H1 (cell line): ENCODE measurements at regions not wholly inside any gene's neighbourhood (a gene's known extent, or its start where the extent isn't known, plus 50 kb on each side); places are given as distances from the start of the nearest gene placed in this dataset.
"Not testable (repeated sequence)": the region's sequence is repeated elsewhere in the genome, so short reads cannot be mapped to it uniquely, and the experiment has no call there.

Source experiments
- CTCF ChIA-PET: fragments of 300-600 bp; sonication (Branson Sonifier 250); formaldehyde crosslinking; loops from one replicate; lab custom pipeline; 2021; ENCODE audit not compliant: partially characterized antibody; lab: Charles Lee
- POLR2A ChIA-PET: fragments of 300-600 bp; sonication (Branson Sonifier 250); formaldehyde crosslinking; loops from one replicate; lab custom pipeline; 2021; ENCODE audit warnings: inconsistent platforms; ENCODE audit not compliant: partially characterized antibody; lab: Charles Lee
- DNase-seq, 2 experiments: peaks; one replicate each; pipeline versions ENCODE4 v3.0.0 to v3.0.0-alpha.2; 2010 to 2022; ENCODE audit warnings: low spot score in 2 of 2, low read depth in 1 of 2, mixed read lengths in 1 of 2
- FAIRE-seq: peaks from 2 replicates; lab custom pipeline; 2011; peaks lifted over from hg19 to GRCh38; lab: Jason Lieb, UNC
- H2AFZ ChIP-seq: 2 replicates; pipeline ENCODE4 v1.8.1; 2012; ENCODE audit warnings: low read length, inconsistent platforms
- H2AK5ac ChIP-seq: 2 replicates; pipeline ENCODE4 v1.6.1; 2013; ENCODE audit warnings: low read depth, low read length
- H2BK120ac ChIP-seq: replicated peaks from 2 replicates; pipeline ENCODE3; 2013; ENCODE audit warnings: low read depth, low read length, inconsistent platforms
- H2BK12ac ChIP-seq: 2 replicates; pipeline ENCODE4 v1.6.1; 2013; ENCODE audit warnings: low read depth, low read length
- H2BK15ac ChIP-seq: 2 replicates; pipeline ENCODE4 v1.6.1; 2013; ENCODE audit warnings: low read length
- H2BK20ac ChIP-seq: 2 replicates; pipeline ENCODE4 v1.6.1; 2013; ENCODE audit warnings: low read length
- H2BK5ac ChIP-seq: 2 replicates; pipeline ENCODE4 v1.6.1; 2013; ENCODE audit warnings: low read depth, low read length
- H3K14ac ChIP-seq: 2 replicates; pipeline ENCODE4 v1.6.1; 2013; ENCODE audit warnings: inconsistent platforms; ENCODE audit not compliant: insufficient read length
- H3K18ac ChIP-seq: 2 replicates; pipeline ENCODE4 v1.6.1; 2013; ENCODE audit warnings: low read length; ENCODE audit errors: extremely low read depth
- H3K23ac ChIP-seq: 2 replicates; pipeline ENCODE4 v1.6.1; 2013; ENCODE audit warnings: inconsistent platforms; ENCODE audit not compliant: insufficient read length
- H3K23me2 ChIP-seq: 2 replicates; pipeline ENCODE4 v1.6.1; 2013; ENCODE audit warnings: low read depth, low read length
- H3K27ac ChIP-seq: 2 replicates; pipeline ENCODE4 v1.6.1; 2011; ENCODE audit warnings: low read depth, low read length, inconsistent platforms
- H3K27me3 ChIP-seq, 4 experiments: replicated peaks in 1 of 4; 1 replicate in 1 of 4; 2 replicates in 3 of 4; pipeline versions ENCODE4 v1.6.1 to v1.8.1; 2011 to 2013; ENCODE audit warnings: low read length in 3 of 4, mild to moderate bottlenecking in 3 of 4, inconsistent platforms in 2 of 4, mixed read lengths in 2 of 4, moderate library complexity in 1 of 4; ENCODE audit not compliant: control insufficient read depth in 3 of 4, insufficient read depth in 3 of 4; ENCODE audit errors: extremely low read depth in 1 of 4
- H3K36me3 ChIP-seq, 4 experiments: 2 replicates each; pipeline versions ENCODE4 v1.6.1 to v1.8.1; 2011 to 2013; ENCODE audit warnings: mild to moderate bottlenecking in 4 of 4, low read length in 3 of 4, moderate library complexity in 2 of 4, control low read depth in 1 of 4, inconsistent platforms in 1 of 4; ENCODE audit not compliant: insufficient read depth in 4 of 4, control insufficient read depth in 2 of 4
- H3K4ac ChIP-seq: replicated peaks from 2 replicates; pipeline ENCODE3; 2013; ENCODE audit warnings: low read length, low read depth, mixed read lengths, inconsistent platforms; ENCODE audit not compliant: insufficient read length
- H3K4me1 ChIP-seq, 4 experiments: replicated peaks in 1 of 4; 1 replicate in 1 of 4; 2 replicates in 3 of 4; pipeline versions ENCODE4 v1.6.1 to v1.8.1; 2011 to 2013; ENCODE audit warnings: low read length in 3 of 4, inconsistent platforms in 2 of 4, mixed read lengths in 1 of 4; ENCODE audit not compliant: insufficient read depth in 4 of 4, control insufficient read depth in 3 of 4
- H3K4me2 ChIP-seq, 2 experiments: 2 replicates each; pipeline versions ENCODE4 v1.6.1 to v1.8.1; 2011 to 2013; ENCODE audit warnings: low read depth in 2 of 2, low read length in 2 of 2, control low read depth in 1 of 2, inconsistent platforms in 1 of 2, mild to moderate bottlenecking in 1 of 2; ENCODE audit not compliant: insufficient read depth in 1 of 2
- H3K4me3 ChIP-seq, 4 experiments: fragments of 200-600, 300-600 bp in 1 of 4; sonication (generic), shearing (Covaris generic), sonication (Bioruptor Twin) in 1 of 4; 2 replicates each; pipeline versions ENCODE4 v1.5.1 to v1.8.1; 2011 to 2016; ENCODE audit warnings: low read length in 4 of 4, low read depth in 3 of 4, control low read depth in 2 of 4, inconsistent platforms in 2 of 4, mild to moderate bottlenecking in 2 of 4, mixed read lengths in 1 of 4, moderate library complexity in 1 of 4; ENCODE audit not compliant: insufficient read depth in 2 of 4; ENCODE audit errors: extremely low read depth in 1 of 4
- H3K56ac ChIP-seq: replicated peaks from 2 replicates; pipeline ENCODE3; 2013; ENCODE audit warnings: low read depth, mild to moderate bottlenecking, mixed read lengths, low read length, inconsistent platforms; ENCODE audit not compliant: insufficient read length
- H3K79me1 ChIP-seq: 2 replicates; pipeline ENCODE4 v1.6.1; 2013; ENCODE audit warnings: low read depth, low read length, control low read depth
- H3K79me2 ChIP-seq, 2 experiments: 2 replicates each; pipeline versions ENCODE4 v1.6.1 to v1.8.1; 2012 to 2013; ENCODE audit warnings: low read length in 2 of 2, mild to moderate bottlenecking in 2 of 2, inconsistent platforms in 1 of 2; ENCODE audit not compliant: insufficient read depth in 2 of 2, control insufficient read depth in 1 of 2
- H3K9ac ChIP-seq, 4 experiments: replicated peaks in 1 of 4; 1 replicate in 1 of 4; 2 replicates in 3 of 4; pipeline versions ENCODE4 v1.6.1 to v1.8.1; 2011 to 2013; ENCODE audit warnings: low read depth in 3 of 4, low read length in 3 of 4, control low read depth in 2 of 4, mild to moderate bottlenecking in 2 of 4, moderate library complexity in 2 of 4, inconsistent platforms in 1 of 4; ENCODE audit errors: extremely low read depth in 1 of 4
- H3K9me3 ChIP-seq, 2 experiments: 2 replicates each; pipeline versions ENCODE4 v1.6.1 to v1.8.1; 2012 to 2013; ENCODE audit warnings: mild to moderate bottlenecking in 2 of 2, moderate library complexity in 2 of 2, control low read depth in 1 of 2, inconsistent platforms in 1 of 2, low read depth in 1 of 2, low read length in 1 of 2, mixed read lengths in 1 of 2; ENCODE audit not compliant: insufficient read depth in 2 of 2
- H4K20me1 ChIP-seq, 2 experiments: replicated peaks in 1 of 2; 2 replicates each; pipeline versions ENCODE3 to v1.8.1; 2011 to 2013; ENCODE audit warnings: inconsistent platforms in 2 of 2, low read length in 2 of 2, mild to moderate bottlenecking in 1 of 2; ENCODE audit not compliant: insufficient read depth in 2 of 2, control insufficient read depth in 1 of 2
- H4K5ac ChIP-seq: 2 replicates; pipeline ENCODE4 v1.6.1; 2013; ENCODE audit warnings: low read length, low read depth, mixed read lengths, inconsistent platforms; ENCODE audit not compliant: insufficient read length
- H4K8ac ChIP-seq: 2 replicates; pipeline ENCODE4 v1.8.0; 2013; ENCODE audit warnings: mild to moderate bottlenecking, moderate library complexity, low read length, inconsistent platforms; ENCODE audit not compliant: insufficient read depth; ENCODE audit errors: extremely low read depth
- H4K91ac ChIP-seq: replicated peaks from 2 replicates; pipeline ENCODE3; 2013; ENCODE audit warnings: low read length, mixed read lengths, inconsistent platforms; ENCODE audit not compliant: insufficient read length
- WGBS, 2 experiments: shearing (Covaris generic) in 1 of 2; methylation state at CpG; one replicate each; pipeline versions ENCODE4 v1.1.6 to v1.1.7; 2013 to 2015; ENCODE audit warnings: low lambda C conversion rate in 2 of 2, mixed read lengths in 2 of 2, inconsistent platforms in 1 of 2, low coverage in 1 of 2, missing lambda C conversion rate in 1 of 2; ENCODE audit not compliant: insufficient replicate concordance in 2 of 2, insufficient coverage in 1 of 2, insufficient read length in 1 of 2; ENCODE audit errors: extremely low coverage in 1 of 2, missing lambda C conversion rate in 1 of 2; 5-methylcytosine and 5-hydroxymethylcytosine counted together

DNA sequence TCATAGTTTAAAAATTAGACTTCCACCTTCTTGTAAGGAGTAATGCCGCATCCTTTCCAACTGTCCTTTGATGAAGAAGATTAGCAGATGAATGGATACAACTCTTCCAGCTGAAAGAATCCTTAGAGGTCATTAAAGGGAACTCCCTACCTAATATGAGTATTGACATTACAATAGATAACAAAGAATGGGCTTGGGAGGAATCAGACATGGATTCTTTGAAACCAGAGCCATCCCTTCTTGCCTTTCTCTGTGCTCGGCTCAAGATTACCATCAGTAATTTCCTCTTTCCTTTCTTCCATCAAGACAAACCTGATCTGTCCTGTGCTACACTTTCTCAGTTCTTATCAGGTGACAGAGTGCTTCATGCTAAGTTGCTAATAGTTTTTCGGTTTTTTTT lies 83.8 kb downstream of the GOLGA8K start:
- H3K79me2 ChIP-seq, H2BK12ac ChIP-seq, H3K9ac ChIP-seq, POLR2A ChIA-PET, H3K9me3 ChIP-seq, H2BK20ac ChIP-seq, DNase-seq, H3K23me2 ChIP-seq, CTCF ChIA-PET, H3K14ac ChIP-seq, H2AFZ ChIP-seq, H3K23ac ChIP-seq, H2AK5ac ChIP-seq, H3K36me3 ChIP-seq, H4K8ac ChIP-seq, H3K56ac ChIP-seq, H3K79me1 ChIP-seq, H3K18ac ChIP-seq, H3K4me3 ChIP-seq, H4K5ac ChIP-seq, H2BK15ac ChIP-seq, H4K20me1 ChIP-seq, H2BK120ac ChIP-seq, H3K27ac ChIP-seq, H3K4ac ChIP-seq, H2BK5ac ChIP-seq, H3K4me1 ChIP-seq, H3K27me3 ChIP-seq, H4K91ac ChIP-seq, H3K4me2 ChIP-seq: not testable (repeated sequence)
- peak; percentile 73 for FAIRE-seq
- 52% methylated on average over 2 of the region's 3 CpGs; no CpG with 5 or more reads in 1 of the 2 experiments for WGBS, 2 experiments

DNA sequence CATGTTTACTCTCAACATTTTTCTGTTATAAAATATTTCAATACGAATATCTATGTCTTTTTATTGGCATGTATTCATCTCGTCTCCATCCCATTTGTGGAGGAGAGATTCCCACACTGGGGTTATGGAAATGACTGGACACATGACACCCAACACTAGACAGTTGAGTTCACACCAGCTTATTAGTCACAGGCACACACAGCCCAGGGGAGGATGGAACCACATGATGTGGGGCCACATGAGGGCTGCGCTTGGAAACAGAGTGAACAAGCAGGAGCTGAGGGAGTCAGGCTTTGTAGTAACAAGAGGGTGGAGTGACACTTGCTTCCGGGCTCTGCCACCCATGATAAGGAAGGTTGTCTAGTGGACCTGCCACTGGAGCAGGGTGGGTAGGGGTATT lies 86.6 kb downstream of the GOLGA8K start:
- H3K36me3 ChIP-seq, H3K23me2 ChIP-seq, H3K14ac ChIP-seq, H2BK12ac ChIP-seq, H3K56ac ChIP-seq, H3K4me2 ChIP-seq, H3K4me3 ChIP-seq, DNase-seq, H3K4me1 ChIP-seq, H2BK5ac ChIP-seq, H2BK15ac ChIP-seq, H4K20me1 ChIP-seq, H2AFZ ChIP-seq, H3K27ac ChIP-seq, H4K5ac ChIP-seq, CTCF ChIA-PET, H3K9ac ChIP-seq, H3K9me3 ChIP-seq, H4K8ac ChIP-seq, H3K23ac ChIP-seq, POLR2A ChIA-PET, H2AK5ac ChIP-seq, H3K18ac ChIP-seq, H3K79me2 ChIP-seq, H3K4ac ChIP-seq, H2BK20ac ChIP-seq, H2BK120ac ChIP-seq, H4K91ac ChIP-seq, H3K79me1 ChIP-seq, H3K27me3 ChIP-seq: not testable (repeated sequence)
- FAIRE-seq, result peak; percentile 66
- WGBS, 2 experiments, result no CpG with 5 or more reads among the region's 4 CpGs
